ENCODE measurements at regions not wholly inside any gene's neighbourhood (a gene's known extent, or its start where the extent isn't known, plus 50 kb on each side); places are given as distances from the start of the nearest gene placed in this dataset.

DNA sequence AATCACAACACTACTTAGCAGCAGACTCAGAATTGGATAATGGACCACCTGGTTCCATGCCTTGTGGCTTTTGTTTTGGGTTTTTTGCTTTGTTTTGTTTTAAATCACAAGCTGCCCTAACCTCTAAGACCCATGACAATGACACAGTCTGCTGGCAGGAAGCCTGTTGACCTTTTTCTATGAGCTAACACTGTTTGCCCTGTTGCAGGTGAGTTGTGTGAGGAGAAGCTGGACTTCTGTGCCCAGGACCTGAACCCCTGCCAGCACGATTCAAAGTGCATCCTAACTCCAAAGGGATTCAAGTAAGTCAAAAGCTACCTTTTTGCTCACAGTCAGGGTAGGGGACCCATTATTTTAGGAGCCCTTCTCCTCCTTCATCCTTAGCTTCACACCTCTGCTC, 110.8 kb upstream of the PACRGL start:
- no peaks in the 10 kb centered on the region for H3K4me1 ChIP-seq
- intact Hi-C loops (cut with DNase I), result no loop called here
- H3K9me3 ChIP-seq, result no peaks in the 10 kb centered on the region
- whole genome bisulfite sequencing, 2 donors, result 75 to 82% methylated on average over 1 of the region's 1 CpG
- H3K36me3 ChIP-seq, result no peaks in the 10 kb centered on the region
- DNase-seq (no peak), ATAC-seq (no peak)
- H3K27me3 ChIP-seq, result no peaks in the 10 kb centered on the region
- TF ChIP-seq, protein P1, sequence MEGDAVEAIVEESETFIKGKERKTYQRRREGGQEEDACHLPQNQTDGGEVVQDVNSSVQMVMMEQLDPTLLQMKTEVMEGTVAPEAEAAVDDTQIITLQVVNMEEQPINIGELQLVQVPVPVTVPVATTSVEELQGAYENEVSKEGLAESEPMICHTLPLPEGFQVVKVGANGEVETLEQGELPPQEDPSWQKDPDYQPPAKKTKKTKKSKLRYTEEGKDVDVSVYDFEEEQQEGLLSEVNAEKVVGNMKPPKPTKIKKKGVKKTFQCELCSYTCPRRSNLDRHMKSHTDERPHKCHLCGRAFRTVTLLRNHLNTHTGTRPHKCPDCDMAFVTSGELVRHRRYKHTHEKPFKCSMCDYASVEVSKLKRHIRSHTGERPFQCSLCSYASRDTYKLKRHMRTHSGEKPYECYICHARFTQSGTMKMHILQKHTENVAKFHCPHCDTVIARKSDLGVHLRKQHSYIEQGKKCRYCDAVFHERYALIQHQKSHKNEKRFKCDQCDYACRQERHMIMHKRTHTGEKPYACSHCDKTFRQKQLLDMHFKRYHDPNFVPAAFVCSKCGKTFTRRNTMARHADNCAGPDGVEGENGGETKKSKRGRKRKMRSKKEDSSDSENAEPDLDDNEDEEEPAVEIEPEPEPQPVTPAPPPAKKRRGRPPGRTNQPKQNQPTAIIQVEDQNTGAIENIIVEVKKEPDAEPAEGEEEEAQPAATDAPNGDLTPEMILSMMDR (IDR thresholded peaks at IDR 0.05), result no peak
- H3K4me3 ChIP-seq, result no peak overlapping the region
- H3K27ac ChIP-seq, result no peak overlapping the region

DNA sequence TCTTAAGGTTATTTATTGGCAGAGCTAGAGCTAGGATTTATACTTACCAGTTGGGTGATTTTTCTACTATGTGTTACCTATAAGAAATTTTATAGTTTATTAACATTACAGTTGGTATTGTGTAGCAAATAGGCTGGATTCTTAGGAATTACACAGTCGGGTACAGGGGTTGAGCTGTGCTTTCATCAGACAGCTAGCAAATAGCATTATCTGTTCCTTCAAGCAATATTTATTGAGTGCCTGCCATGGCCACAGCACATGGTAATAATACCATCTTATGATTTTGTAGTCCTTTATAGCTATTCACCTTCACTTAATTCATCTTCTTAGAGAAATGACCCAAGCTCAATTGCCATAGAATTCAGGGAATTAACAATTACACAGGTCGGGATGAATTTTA, 109.4 kb upstream of the PACRGL start:
- Histone ChIP-seq H3K27me3 (no peaks in the 10 kb centered on the region), H3K4me3 (no peak overlapping the region), H3K36me3 (peaks cover 0 to 2% (median 0%) of the 10 kb centered on the region in 9 donors), H3K4me1 (no peaks in the 10 kb centered on the region), H3K9me3 (no peaks in the 10 kb centered on the region), H3K27ac (no peak overlapping the region)
- no peak for DNase-seq
- ATAC-seq, result no peak
- 84% methylated on average over 2 of the region's 2 CpGs for WGBS, 2 donors
- intact Hi-C loops (cut with DNase I), result no loop called here
- TF ChIP-seq, protein P1 (IDR thresholded peaks at IDR 0.05), result no peak

DNA sequence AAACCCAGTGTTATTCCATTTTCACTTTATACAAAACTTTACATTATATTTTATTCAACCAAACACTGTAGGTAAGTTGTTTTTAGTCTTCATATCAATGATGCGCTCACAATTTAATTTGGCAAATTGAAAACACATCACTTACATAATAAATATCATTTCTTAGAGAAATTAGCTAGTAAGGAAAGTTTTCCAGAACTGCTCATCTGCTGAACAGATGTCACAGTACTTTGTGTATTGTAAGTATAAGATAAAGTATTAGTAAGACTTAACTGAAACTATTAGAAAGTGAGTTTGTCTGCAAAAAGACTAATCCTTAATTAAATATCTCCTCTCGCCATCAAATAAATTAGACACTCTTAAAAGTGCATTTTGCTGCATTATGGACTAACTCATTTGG, 108.7 kb upstream of the PACRGL start:
- intact Hi-C loops (cut with DNase I), result no loop called here
- no peak for ATAC-seq
- Histone ChIP-seq H3K27me3 (no peaks in the 10 kb centered on the region), H3K4me1 (no peaks in the 10 kb centered on the region), H3K4me3 (no peak overlapping the region), H3K36me3 (peaks cover 0 to 3% (median 0%) of the 10 kb centered on the region in 9 donors), H3K27ac (no peak overlapping the region), H3K9me3 (no peaks in the 10 kb centered on the region)
- no peak for DNase-seq
- 87 to 92% methylated on average over 2 of the region's 2 CpGs for WGBS, 2 donors
- TF ChIP-seq, protein P1 (IDR thresholded peaks at IDR 0.05), result no peak

GRCh38 chr4:20592013-20592412, 108.2 kb upstream of the PACRGL start:
- TF ChIP-seq, protein P1 (IDR thresholded peaks at IDR 0.05), result no peak
- no peak overlapping the region for H3K4me3 ChIP-seq
- no peak for DNase-seq
- intact Hi-C loops (cut with DNase I), result no loop called here
- 91 to 93% methylated on average over 3 of the region's 3 CpGs for WGBS, 2 donors
- no peaks in the 10 kb centered on the region for H3K27me3 ChIP-seq
- no peaks in the 10 kb centered on the region for H3K4me1 ChIP-seq
- H3K36me3 ChIP-seq, result peaks cover 0 to 3% (median 0%) of the 10 kb centered on the region in 9 donors
- H3K9me3 ChIP-seq, result no peaks in the 10 kb centered on the region
- ATAC-seq, result no peak
- H3K27ac ChIP-seq, result no peak overlapping the region

DNA sequence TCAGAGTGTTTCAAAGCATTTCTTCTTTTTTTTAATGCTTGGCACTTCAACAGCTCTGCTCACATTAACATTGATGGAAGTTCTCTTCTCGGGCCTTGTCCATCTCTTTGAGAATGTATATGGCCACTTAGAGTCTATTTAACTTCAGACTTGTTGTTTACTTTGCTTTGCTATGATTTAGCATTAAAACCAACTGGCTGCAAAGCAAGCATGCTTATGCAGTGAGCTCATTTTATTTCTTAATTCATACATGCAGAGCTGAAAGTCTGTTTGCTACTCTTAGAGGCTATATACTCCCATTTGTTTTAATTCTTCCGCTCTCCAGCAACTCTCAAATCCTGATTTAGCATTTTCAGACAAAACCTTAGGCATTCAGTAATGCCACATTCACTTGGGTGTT, 107.6 kb upstream of the PACRGL start:
- no peak for ATAC-seq
- H3K4me1 ChIP-seq, result no peaks in the 10 kb centered on the region
- H3K36me3 ChIP-seq, result peaks cover 0 to 5% (median 0%) of the 10 kb centered on the region in 9 donors
- TF ChIP-seq, protein P1 (IDR thresholded peaks at IDR 0.05), result no peak
- H3K27ac ChIP-seq, result no peak overlapping the region
- H3K27me3 ChIP-seq, result no peaks in the 10 kb centered on the region
- no peaks in the 10 kb centered on the region for H3K9me3 ChIP-seq
- intact Hi-C loops (cut with DNase I), result no loop called here
- H3K4me3 ChIP-seq, result no peak overlapping the region
- WGBS, 2 donors, result 84 to 86% methylated on average over 2 of the region's 2 CpGs
- DNase-seq, result no peak

Measured in heart right ventricle (tissue), 16 donors.